Activated CD8-positive, alpha-beta T cell treated with anti-CD3 and anti-CD28 coated beads, Interleukin-2, amount 10 ng/mL, durations not matched to agents 7 days and 5 days (primary cell): ENCODE measurements at regions not wholly inside any gene's neighbourhood (a gene's known extent, or its start where the extent isn't known, plus 50 kb on each side); places are given as distances from the start of the nearest gene placed in this dataset.

Experiments
- ATAC-seq: fragments of 150-1000 bp; cut with Tn5 transposase; one replicate; pipeline ENCODE4 v1.10.0; 2021; ENCODE audit warnings: moderate library complexity
- CTCF ChIA-PET: fragments of 350-600 bp; sonication (Branson Sonifier 250); formaldehyde crosslinking; loops from one replicate; lab custom pipeline; 2021; ENCODE audit warnings: antibody characterized with exemption; lab: Charles Lee
- POLR2A ChIA-PET: fragments of 350-600 bp; sonication (Branson Sonifier 250); formaldehyde crosslinking; loops from one replicate; lab custom pipeline; 2021; ENCODE audit warnings: antibody characterized with exemption; lab: Charles Lee
- DNase-seq: peaks from one replicate; pipeline ENCODE4 v3.0.0-alpha.2; 2020
- H3K27ac Mint-ChIP-seq: one replicate; pipeline ENCODE4 v1.8.0; 2021; ENCODE audit warnings: mild to moderate bottlenecking, mixed read lengths
- H3K27me3 Mint-ChIP-seq: one replicate; pipeline ENCODE4 v1.8.0; 2021; ENCODE audit warnings: low read depth, mixed read lengths
- H3K36me3 Mint-ChIP-seq: one replicate; pipeline ENCODE4 v1.8.0; 2021; ENCODE audit warnings: low read depth, mixed read lengths
- H3K4me1 Mint-ChIP-seq: one replicate; pipeline ENCODE4 v1.8.0; 2021; ENCODE audit warnings: low read depth, mixed read lengths
- H3K4me3 Mint-ChIP-seq: one replicate; pipeline ENCODE4 v1.8.0; 2021; ENCODE audit warnings: mild to moderate bottlenecking, mixed read lengths
- H3K9me3 Mint-ChIP-seq: one replicate; pipeline ENCODE4 v1.8.0; 2022; ENCODE audit warnings: mixed read lengths; ENCODE audit not compliant: insufficient read depth

- no peaks in the 10 kb centered on the region for H3K36me3 Mint-ChIP-seq
- no peaks in the 10 kb centered on the region for H3K27me3 Mint-ChIP-seq
- no peak for DNase-seq
- no peak overlapping the region for H3K27ac Mint-ChIP-seq
- no peak for ATAC-seq
- CTCF ChIA-PET = interaction anchor here (1.0 to 1.8 kb wide), 7 partner anchors 9 to 651 kb away, joined by 3 to 5 read pairs (median 3); no protein-coding TSS in a partner anchor
- no peaks in the 10 kb centered on the region for H3K4me1 Mint-ChIP-seq
- POLR2A ChIA-PET = no interaction called here
- H3K4me3 Mint-ChIP-seq = no peak overlapping the region
- no peaks in the 10 kb centered on the region for H3K9me3 Mint-ChIP-seq
Observed at GRCh38 chr7:18357691-18358090, 137.9 kb upstream of the HDAC9 start.

- no peaks in the 10 kb centered on the region for H3K4me1 Mint-ChIP-seq
- DNase-seq = no peak
- CTCF ChIA-PET = no interaction called here
- no peak overlapping the region for H3K27ac Mint-ChIP-seq
- no peak for ATAC-seq
- POLR2A ChIA-PET = no interaction called here
- H3K36me3 Mint-ChIP-seq = no peaks in the 10 kb centered on the region
- H3K9me3 Mint-ChIP-seq = no peaks in the 10 kb centered on the region
- no peak overlapping the region for H3K4me3 Mint-ChIP-seq
- H3K27me3 Mint-ChIP-seq = no peaks in the 10 kb centered on the region
Observed at GRCh38 chr7:18361756-18362155, 133.8 kb upstream of the HDAC9 start.

GRCh38 chr7:18363751-18364380, 131.7 kb upstream of the HDAC9 start:
- Mint-ChIP-seq H3K27ac (no peak overlapping the region), H3K4me1 (no peaks in the 10 kb centered on the region), H3K27me3 (no peaks in the 10 kb centered on the region), H3K4me3 (no peak overlapping the region), H3K9me3 (no peaks in the 10 kb centered on the region), H3K36me3 (no peaks in the 10 kb centered on the region)
- CTCF ChIA-PET = interaction anchor here (2.1 kb wide), 1 partner anchor 11 kb away, joined by 5 read pairs; no protein-coding TSS in a partner anchor
- no peak for ATAC-seq
- POLR2A ChIA-PET = no interaction called here
- no peak for DNase-seq

GRCh38 chr7:18364396-18364795, 131.2 kb upstream of the HDAC9 start:
- no peak overlapping the region for H3K4me3 Mint-ChIP-seq
- ChIA-PET CTCF (interaction anchor here (2.1 kb wide), 1 partner anchor 11 kb away, joined by 5 read pairs; no protein-coding TSS in a partner anchor), POLR2A (no interaction called here)
- H3K27ac Mint-ChIP-seq = no peak overlapping the region
- no peaks in the 10 kb centered on the region for H3K4me1 Mint-ChIP-seq
- no peaks in the 10 kb centered on the region for H3K27me3 Mint-ChIP-seq
- H3K36me3 Mint-ChIP-seq = no peaks in the 10 kb centered on the region
- no peak for ATAC-seq
- no peak for DNase-seq
- no peaks in the 10 kb centered on the region for H3K9me3 Mint-ChIP-seq

GRCh38 chr7:18366394-18366793, 129.2 kb upstream of the HDAC9 start:
- Mint-ChIP-seq H3K27me3 (no peaks in the 10 kb centered on the region), H3K4me3 (no peak overlapping the region), H3K36me3 (no peaks in the 10 kb centered on the region), H3K4me1 (no peaks in the 10 kb centered on the region), H3K27ac (no peak overlapping the region), H3K9me3 (no peaks in the 10 kb centered on the region)
- ChIA-PET POLR2A (no interaction called here), CTCF (no interaction called here)
- DNase-seq (no peak), ATAC-seq (no peak)

GRCh38 chr7:18369011-18369410, 126.5 kb upstream of the HDAC9 start:
- H3K4me1 Mint-ChIP-seq = no peaks in the 10 kb centered on the region
- no peak overlapping the region for H3K27ac Mint-ChIP-seq
- ChIA-PET CTCF (no interaction called here), POLR2A (no interaction called here)
- no peak overlapping the region for H3K4me3 Mint-ChIP-seq
- H3K27me3 Mint-ChIP-seq = no peaks in the 10 kb centered on the region
- ATAC-seq (no peak), DNase-seq (no peak)
- no peaks in the 10 kb centered on the region for H3K9me3 Mint-ChIP-seq
- no peaks in the 10 kb centered on the region for H3K36me3 Mint-ChIP-seq

GRCh38 chr7:18370633-18371032, 124.9 kb upstream of the HDAC9 start:
- H3K36me3 Mint-ChIP-seq = no peaks in the 10 kb centered on the region
- H3K4me1 Mint-ChIP-seq = no peaks in the 10 kb centered on the region
- no peaks in the 10 kb centered on the region for H3K27me3 Mint-ChIP-seq
- ATAC-seq (no peak), DNase-seq (no peak)
- no peaks in the 10 kb centered on the region for H3K9me3 Mint-ChIP-seq
- ChIA-PET POLR2A (no interaction called here), CTCF (no interaction called here)
- no peak overlapping the region for H3K27ac Mint-ChIP-seq
- no peak overlapping the region for H3K4me3 Mint-ChIP-seq

- Mint-ChIP-seq H3K36me3 (no peaks in the 10 kb centered on the region), H3K27me3 (no peaks in the 10 kb centered on the region), H3K4me3 (no peak overlapping the region), H3K9me3 (no peaks in the 10 kb centered on the region), H3K27ac (no peak overlapping the region), H3K4me1 (no peaks in the 10 kb centered on the region)
- no peak for ATAC-seq
- CTCF ChIA-PET = no interaction called here
- DNase-seq = no peak
- POLR2A ChIA-PET = no interaction called here
Observed at GRCh38 chr7:18378989-18379605, 116.5 kb upstream of the HDAC9 start.

GRCh38 chr7:18384491-18385143, 110.9 kb upstream of the HDAC9 start:
- Mint-ChIP-seq H3K27me3 (no peaks in the 10 kb centered on the region), H3K9me3 (no peaks in the 10 kb centered on the region), H3K27ac (no peak overlapping the region), H3K4me3 (no peak overlapping the region), H3K36me3 (no peaks in the 10 kb centered on the region), H3K4me1 (no peaks in the 10 kb centered on the region)
- ATAC-seq = no peak
- ChIA-PET CTCF (no interaction called here), POLR2A (no interaction called here)
- no peak for DNase-seq

GRCh38 chr7:18386607-18387006, 108.9 kb upstream of the HDAC9 start:
- ChIA-PET POLR2A (no interaction called here), CTCF (interaction anchor here (1.4 kb wide), 1 partner anchor 10 kb away, joined by 3 read pairs; no protein-coding TSS in a partner anchor)
- Mint-ChIP-seq H3K9me3 (no peaks in the 10 kb centered on the region), H3K4me3 (no peak overlapping the region), H3K27ac (no peak overlapping the region), H3K4me1 (no peaks in the 10 kb centered on the region), H3K36me3 (no peaks in the 10 kb centered on the region), H3K27me3 (no peaks in the 10 kb centered on the region)
- DNase-seq = no peak
- ATAC-seq = no peak

GRCh38 chr7:18387191-18387735, 108.3 kb upstream of the HDAC9 start:
- Mint-ChIP-seq H3K4me3 (no peak overlapping the region), H3K27ac (no peak overlapping the region), H3K9me3 (no peaks in the 10 kb centered on the region), H3K27me3 (no peaks in the 10 kb centered on the region), H3K36me3 (no peaks in the 10 kb centered on the region), H3K4me1 (no peaks in the 10 kb centered on the region)
- ATAC-seq (no peak), DNase-seq (no peak)
- ChIA-PET POLR2A (no interaction called here), CTCF (interaction anchor here (1.4 kb wide), 1 partner anchor 11 kb away, joined by 3 read pairs; no protein-coding TSS in a partner anchor)

GRCh38 chr7:18390535-18390907, 105.0 kb upstream of the HDAC9 start:
- DNase-seq = no peak
- Mint-ChIP-seq H3K9me3 (no peaks in the 10 kb centered on the region), H3K4me3 (no peak overlapping the region), H3K27me3 (no peaks in the 10 kb centered on the region), H3K36me3 (no peaks in the 10 kb centered on the region), H3K27ac (no peak overlapping the region), H3K4me1 (no peaks in the 10 kb centered on the region)
- CTCF ChIA-PET = no interaction called here
- POLR2A ChIA-PET = no interaction called here
- ATAC-seq = no peak
